GM18861 (cell line): ENCODE measurements at regions not wholly inside any gene's neighbourhood (a gene's known extent, or its start where the extent isn't known, plus 50 kb on each side); places are given as distances from the start of the nearest gene placed in this dataset.
A peak's percentile ranks its signal among the peaks of the same experiment; 100 is the strongest.

Experiments
- ATAC-seq: cut with Tn5 transposase; IDR thresholded peaks from one replicate; pipeline ENCODE4 v1.9.1; 2021; ENCODE audit not compliant: unreplicated experiment

GRCh38 chr11:79762279-79762921, 321.6 kb upstream of the TENM4 start:
- ATAC-seq = no peak

DNA sequence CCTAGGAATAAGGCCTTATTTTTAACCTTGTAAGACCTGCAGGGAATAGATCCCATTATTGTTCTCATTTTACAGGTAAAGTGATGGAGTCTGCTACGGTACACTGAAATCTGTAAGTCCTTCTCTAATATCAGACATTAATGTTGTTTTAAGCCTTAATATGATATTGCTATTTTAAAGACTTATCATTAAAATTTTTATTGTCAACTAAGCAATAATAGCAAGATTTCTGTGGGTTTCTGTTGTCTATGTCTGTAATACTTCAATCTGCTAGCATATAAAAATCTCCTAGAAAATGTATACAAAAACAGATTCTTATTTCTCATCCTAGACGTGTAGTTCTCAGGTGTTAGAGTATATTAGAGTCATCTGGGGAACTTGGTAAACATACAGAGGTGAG, 317.5 kb upstream of the TENM4 start:
- ATAC-seq = no peak

- ATAC-seq = no peak
These were observed 306.6 kb upstream of the TENM4 start for GRCh38 chr11:79747406-79747805.

DNA sequence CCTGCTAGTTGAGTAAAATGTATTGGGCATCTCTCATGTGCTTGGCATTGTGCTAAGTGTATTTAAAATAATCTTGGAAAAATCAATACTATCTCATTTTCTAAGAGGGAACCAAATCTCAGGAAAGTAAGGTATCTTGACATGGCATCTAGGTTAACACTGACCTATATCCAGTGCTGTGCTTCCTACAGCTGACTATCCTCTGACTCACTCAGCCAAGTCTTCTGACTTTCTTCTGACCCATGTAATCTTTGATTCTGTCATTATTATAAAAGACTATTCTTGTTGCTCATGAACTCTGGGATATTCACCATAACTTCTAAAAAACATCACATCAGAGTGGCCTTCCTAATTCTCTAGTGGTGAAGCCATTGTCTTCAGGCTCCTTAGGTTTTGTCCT, 304.1 kb upstream of the TENM4 start:
- ATAC-seq = no peak

DNA sequence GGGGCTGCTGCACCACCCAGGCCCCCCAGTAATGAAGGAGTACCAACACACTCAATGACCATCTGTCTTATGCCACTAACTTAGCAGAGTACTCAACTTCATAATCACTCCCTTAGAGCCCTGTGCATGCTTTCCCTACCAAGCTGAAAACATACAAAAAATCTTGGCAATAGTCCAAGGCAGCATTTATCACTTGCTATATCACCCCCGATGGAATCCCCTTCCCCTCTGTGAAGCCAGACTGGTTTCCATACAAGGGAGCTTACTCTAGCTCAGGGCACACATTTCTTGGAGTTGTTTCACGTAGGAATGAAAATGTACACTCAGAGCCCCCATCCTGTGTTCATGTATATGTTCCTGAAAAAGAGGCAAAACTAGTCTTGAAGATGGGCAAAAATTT, 301.3 kb upstream of the TENM4 start:
- ATAC-seq = no peak

GRCh38 chr11:79739591-79739990, 298.8 kb upstream of the TENM4 start:
- no peak for ATAC-seq

GRCh38 chr11:79727221-79727620, 286.4 kb upstream of the TENM4 start:
- no peak for ATAC-seq

GRCh38 chr11:79720115-79720514, 279.3 kb upstream of the TENM4 start:
- ATAC-seq = no peak

GRCh38 chr11:79708319-79708932, 267.6 kb upstream of the TENM4 start:
- ATAC-seq = peak; percentile 69

DNA sequence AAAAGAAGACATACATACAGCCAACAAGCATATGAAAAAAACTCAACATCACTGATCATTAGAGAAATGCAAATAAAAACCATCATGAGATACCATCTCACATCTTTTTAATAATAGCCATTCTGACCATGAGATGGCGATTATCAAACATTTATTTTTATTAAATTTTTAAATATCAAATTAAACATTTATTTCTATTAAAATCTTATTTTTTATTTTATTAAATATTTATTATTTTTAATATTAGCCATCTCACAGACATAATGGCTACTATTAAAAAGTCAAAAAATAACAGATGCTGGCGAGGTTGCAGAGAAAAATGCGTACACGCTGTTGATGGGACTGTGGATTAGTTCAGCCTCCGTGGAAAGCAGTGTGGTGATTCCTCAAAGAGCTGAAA, 264.8 kb upstream of the TENM4 start:
- no peak for ATAC-seq

- ATAC-seq = no peak
These were observed 261.5 kb upstream of the TENM4 start for GRCh38 chr11:79702303-79702702.

DNA sequence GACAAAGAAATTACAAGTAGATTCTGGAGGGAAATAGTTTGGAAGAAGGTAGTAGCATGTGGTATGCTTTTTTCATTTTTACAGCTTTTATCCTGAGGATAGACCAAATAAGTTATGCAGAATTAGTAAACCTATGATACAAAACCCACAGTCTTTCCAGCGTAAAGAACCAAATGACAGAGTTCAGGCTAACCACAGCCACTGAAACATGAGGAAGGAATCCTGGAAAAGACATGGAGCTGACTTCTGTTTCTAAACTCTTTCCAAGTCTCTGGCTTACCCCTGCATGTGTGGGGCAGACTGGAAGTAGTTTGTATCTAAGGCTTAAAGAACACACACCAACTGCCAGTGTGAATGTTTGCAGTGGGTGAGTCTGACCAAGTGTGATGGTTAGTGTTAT, 258.4 kb upstream of the TENM4 start:
- no peak for ATAC-seq

- ATAC-seq = no peak
These were observed 257.1 kb upstream of the TENM4 start for GRCh38 chr11:79697905-79698304.

DNA sequence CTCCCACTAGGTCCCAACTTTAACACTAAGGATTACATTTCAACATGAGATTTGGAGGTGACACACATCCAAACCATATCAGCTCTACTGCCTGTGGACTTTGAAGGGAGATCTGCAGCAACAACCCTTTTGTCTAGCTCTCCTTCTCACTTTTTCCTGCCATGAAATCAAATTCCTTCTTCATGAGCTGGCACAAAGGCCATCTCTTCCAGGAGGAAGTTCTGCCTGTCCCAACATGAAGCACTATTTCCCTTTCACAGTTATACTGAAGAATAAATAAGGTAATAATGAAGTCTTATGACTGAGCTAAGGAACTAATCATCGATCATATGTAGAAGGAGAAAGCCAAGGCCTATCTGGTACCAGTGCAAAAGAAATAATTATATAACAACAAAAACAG, 253.5 kb upstream of the TENM4 start:
- no peak for ATAC-seq

- ATAC-seq = no peak
These were observed 250.6 kb upstream of the TENM4 start for GRCh38 chr11:79691445-79691844.

DNA sequence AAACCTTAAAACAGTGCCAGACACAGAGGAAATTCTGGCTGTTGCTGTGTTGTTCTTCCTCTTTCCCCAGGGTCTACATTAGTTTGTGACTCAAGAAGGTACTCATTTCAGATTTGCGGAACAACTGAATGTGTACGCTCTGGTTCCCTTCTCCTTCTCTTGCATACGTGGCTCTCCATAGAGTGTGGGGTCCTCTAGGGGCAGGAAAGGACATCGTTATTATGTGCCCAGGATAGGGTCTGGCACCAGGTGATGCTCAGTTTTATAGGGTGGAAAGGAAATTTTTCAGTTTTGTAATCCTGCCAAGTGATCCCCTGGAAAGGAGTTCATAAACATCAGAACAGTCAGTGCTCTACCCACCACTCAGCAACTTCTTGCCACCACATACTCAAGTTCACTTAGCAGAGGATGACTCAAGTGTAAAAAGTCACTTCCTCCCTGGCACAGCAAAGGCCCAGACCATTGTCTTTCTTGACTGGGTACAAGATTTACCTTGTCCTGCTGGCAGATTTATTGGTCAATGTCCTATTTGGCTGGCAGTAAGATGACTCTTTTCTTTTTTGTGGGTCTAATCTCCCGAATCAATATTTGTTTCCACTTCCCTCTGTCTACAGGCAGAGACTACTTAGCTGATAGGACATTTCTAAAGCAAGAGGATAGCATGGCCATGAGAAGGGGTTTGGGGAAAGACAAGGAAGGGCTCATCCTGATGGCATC, 246.0 kb upstream of the TENM4 start:
- ATAC-seq = no peak

GRCh38 chr11:79683930-79684329, 243.1 kb upstream of the TENM4 start:
- no peak for ATAC-seq

DNA sequence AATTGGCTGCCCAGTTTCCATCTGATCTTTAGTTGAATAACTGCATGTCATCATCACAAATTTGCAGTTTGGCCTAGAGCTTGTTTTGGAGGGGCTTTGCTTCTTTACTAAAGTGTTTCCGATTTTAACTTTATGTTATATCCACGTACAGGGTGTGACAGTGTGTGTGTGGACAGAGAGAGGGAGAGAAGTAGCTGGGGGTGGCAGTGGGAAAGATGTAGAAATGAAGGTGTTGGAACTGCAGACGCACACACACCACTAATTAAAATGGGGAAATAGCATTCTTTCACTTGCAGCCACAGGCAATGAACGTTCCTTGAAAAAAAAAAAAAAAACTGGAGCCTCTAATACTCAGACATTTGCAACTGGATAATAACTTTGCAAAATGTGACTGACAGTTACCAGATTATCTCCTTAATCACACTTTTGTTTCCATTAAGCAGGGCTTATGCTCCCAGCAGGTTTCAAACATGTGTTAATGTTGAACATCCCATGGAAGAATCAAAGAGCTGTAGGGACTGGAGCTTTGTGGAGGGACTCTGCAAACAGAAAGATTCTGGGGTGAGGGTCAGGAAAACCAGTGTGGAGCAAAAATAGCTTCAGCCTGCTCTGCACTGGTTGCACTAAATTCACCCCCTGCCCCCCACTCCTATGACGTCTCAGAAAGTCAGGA, 238.1 kb upstream of the TENM4 start:
- ATAC-seq = no peak

DNA sequence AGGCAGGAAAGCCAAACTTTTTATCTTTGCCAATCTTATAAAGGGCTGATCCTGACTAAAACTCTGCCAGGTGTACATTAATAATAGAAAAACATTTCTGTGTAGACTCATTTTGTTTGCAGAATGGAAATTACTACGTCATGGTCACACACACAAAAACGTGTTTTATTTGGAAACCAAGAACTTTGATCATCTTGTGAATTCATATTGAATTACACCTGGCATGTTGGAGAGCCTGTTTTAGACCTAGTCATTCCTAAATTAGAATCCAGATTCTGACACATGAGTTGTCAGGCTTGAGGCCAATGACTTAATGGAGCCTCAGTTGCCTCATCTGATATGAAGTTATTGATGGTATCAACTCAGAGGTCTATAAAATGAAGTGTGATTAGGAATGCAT, 235.6 kb upstream of the TENM4 start:
- ATAC-seq = no peak

DNA sequence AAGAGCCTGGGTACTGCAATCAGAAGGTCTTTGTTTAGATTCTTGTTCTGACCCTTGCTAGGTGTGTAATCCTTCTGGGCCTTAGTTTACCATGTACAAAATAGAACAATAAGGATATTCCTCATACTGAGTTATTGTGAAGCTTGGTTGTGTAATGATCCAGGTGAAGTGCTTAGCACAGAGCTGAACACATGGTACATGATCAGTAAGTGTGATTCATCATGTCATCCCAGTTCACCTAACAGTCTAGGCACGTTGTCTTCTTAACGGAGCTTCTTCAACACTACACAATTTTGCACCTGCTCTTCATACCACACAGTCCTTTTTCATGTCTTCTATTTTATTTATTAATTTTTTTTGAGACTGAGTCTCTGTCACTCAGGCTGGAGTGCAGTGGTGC, 234.3 kb upstream of the TENM4 start:
- ATAC-seq = no peak

- no peak for ATAC-seq
These were observed 232.0 kb upstream of the TENM4 start for GRCh38 chr11:79672786-79673185.

- no peak for ATAC-seq
These were observed 230.6 kb upstream of the TENM4 start for GRCh38 chr11:79671401-79671800.
